Lung (tissue), 11 donors: ENCODE measurements at regions not wholly inside any gene's neighbourhood (a gene's known extent, or its start where the extent isn't known, plus 50 kb on each side); places are given as distances from the start of the nearest gene placed in this dataset.

Experiments
- ATAC-seq: fragments of 200-7000 bp; cut with Tn5 transposase; one replicate; pipeline ENCODE4 v1.9.1; 2020; ENCODE audit warnings: moderate number of reproducible peaks; ENCODE audit not compliant: insufficient read depth, low FRiP score
- DNase-seq, 3 donors: peaks; one replicate each; pipeline ENCODE4 v3.0.0-alpha.2; 2013 to 2017
- H3K27ac ChIP-seq, 2 donors: one replicate each; pipeline ENCODE4 v1.5.1; 2013; ENCODE audit warnings: mild to moderate bottlenecking in 2 of 2, moderate library complexity in 2 of 2, control low read depth in 1 of 2, inconsistent platforms in 1 of 2, low read depth in 1 of 2, low read length in 1 of 2
- H3K27me3 ChIP-seq, 3 donors: one replicate each; pipeline ENCODE4 v1.5.1; 2013; ENCODE audit warnings: low read length in 2 of 3; ENCODE audit not compliant: control insufficient read depth in 3 of 3, insufficient read depth in 3 of 3
- H3K36me3 ChIP-seq, 4 donors: one replicate each; pipeline ENCODE4 v1.5.1; 2013; ENCODE audit warnings: low read length in 4 of 4, mild to moderate bottlenecking in 1 of 4, moderate library complexity in 1 of 4; ENCODE audit not compliant: control insufficient read depth in 4 of 4, insufficient read depth in 4 of 4
- H3K4me1 ChIP-seq, 5 donors: one replicate each; pipeline ENCODE4 v1.5.1; 2013; ENCODE audit warnings: low read length in 5 of 5, mild to moderate bottlenecking in 2 of 5, moderate library complexity in 1 of 5; ENCODE audit not compliant: control insufficient read depth in 5 of 5, insufficient read depth in 5 of 5
- H3K4me3 ChIP-seq: one replicate; pipeline ENCODE4 v1.5.1; 2013; ENCODE audit warnings: mild to moderate bottlenecking, control low read depth, moderate library complexity
- H3K9ac ChIP-seq, 2 donors: one replicate each; pipeline ENCODE4 v1.5.1; 2013; ENCODE audit warnings: low read length in 2 of 2, control low read depth in 1 of 2; ENCODE audit not compliant: insufficient read depth in 1 of 2
- H3K9me3 ChIP-seq, 4 donors: one replicate each; pipeline ENCODE4 v1.5.1; 2013; ENCODE audit warnings: low read length in 3 of 4, mild to moderate bottlenecking in 1 of 4, moderate library complexity in 1 of 4; ENCODE audit not compliant: control insufficient read depth in 4 of 4, insufficient read depth in 3 of 4
- WGBS, 2 donors: extraction: QIAGEN DNeasy Blood & Tissue Kit; methylation state at CpG; one replicate each; pipeline ENCODE4 v1.1.7; 2013; 5-methylcytosine and 5-hydroxymethylcytosine counted together
- TF ChIP-seq, protein P1 (sequence below): IDR thresholded peaks from 2 replicates; pipeline ENCODE4 v1.5.1; 2012; ENCODE audit warnings: mild to moderate bottlenecking; ENCODE audit errors: control extremely low read depth, extremely low read depth
- donor health status: control.
- donor health status: control.
- donor health status: Bipolar disorder and iron deficiency.
- donor health status: healthy.
- donor health status: DM: yes; HTN: yes; CAD: no.

DNA sequence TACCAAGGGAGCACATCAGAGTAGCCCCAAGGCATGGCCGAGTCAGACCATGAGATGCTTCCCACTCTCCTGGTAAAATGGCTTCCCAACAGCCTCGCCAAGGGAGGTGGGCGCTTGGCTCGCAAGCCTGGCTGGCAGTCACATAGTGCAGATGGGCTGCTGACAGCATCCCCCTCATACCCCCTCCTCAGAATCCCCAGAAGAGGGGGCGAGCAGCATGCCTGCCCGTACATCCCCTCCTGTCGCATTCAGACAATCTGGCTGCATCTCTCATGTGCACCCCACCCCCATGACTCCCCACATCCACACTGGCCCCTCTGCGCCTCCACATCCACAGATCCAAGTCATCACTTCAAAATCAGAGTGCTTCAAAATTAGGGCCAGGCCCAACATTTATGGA, 54.0 kb upstream of the CES5A start:
- H3K4me1 ChIP-seq = no peaks in the 10 kb centered on the region
- 90 to 92% methylated on average over 8 of the region's 8 CpGs for WGBS, 2 donors
- no peak overlapping the region for H3K4me3 ChIP-seq
- TF ChIP-seq, protein P1, sequence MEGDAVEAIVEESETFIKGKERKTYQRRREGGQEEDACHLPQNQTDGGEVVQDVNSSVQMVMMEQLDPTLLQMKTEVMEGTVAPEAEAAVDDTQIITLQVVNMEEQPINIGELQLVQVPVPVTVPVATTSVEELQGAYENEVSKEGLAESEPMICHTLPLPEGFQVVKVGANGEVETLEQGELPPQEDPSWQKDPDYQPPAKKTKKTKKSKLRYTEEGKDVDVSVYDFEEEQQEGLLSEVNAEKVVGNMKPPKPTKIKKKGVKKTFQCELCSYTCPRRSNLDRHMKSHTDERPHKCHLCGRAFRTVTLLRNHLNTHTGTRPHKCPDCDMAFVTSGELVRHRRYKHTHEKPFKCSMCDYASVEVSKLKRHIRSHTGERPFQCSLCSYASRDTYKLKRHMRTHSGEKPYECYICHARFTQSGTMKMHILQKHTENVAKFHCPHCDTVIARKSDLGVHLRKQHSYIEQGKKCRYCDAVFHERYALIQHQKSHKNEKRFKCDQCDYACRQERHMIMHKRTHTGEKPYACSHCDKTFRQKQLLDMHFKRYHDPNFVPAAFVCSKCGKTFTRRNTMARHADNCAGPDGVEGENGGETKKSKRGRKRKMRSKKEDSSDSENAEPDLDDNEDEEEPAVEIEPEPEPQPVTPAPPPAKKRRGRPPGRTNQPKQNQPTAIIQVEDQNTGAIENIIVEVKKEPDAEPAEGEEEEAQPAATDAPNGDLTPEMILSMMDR = no peak
- H3K9me3 ChIP-seq = peaks cover 0 to 4% (median 1%) of the 10 kb centered on the region in 4 donors
- no peak overlapping the region for H3K27ac ChIP-seq
- DNase-seq = no peak
- no peaks in the 10 kb centered on the region for H3K36me3 ChIP-seq
- ATAC-seq = no peak
- H3K9ac ChIP-seq = no peak overlapping the region
- H3K27me3 ChIP-seq = no peaks in the 10 kb centered on the region

DNA sequence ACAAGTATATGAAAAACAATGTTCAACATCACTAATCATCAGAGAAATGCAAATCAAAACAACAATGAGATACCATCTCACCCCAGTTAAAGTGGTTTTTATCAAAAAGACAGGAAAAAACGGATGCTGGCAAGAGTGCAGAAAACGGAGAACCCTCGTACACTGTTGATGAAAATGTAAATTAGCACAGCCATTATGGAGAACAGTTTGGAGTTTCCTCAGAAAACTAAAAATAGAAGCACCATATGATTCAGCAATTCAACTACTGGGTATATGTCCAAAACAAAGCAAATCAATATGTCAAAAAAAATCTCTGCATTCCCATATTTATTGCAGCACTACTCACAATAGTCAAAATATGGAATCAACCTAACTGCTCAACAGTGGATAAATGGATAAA, 50.1 kb upstream of the CES5A start:
- Histone ChIP-seq H3K4me3 (no peak overlapping the region), H3K9ac (no peak overlapping the region), H3K4me1 (no peaks in the 10 kb centered on the region), H3K36me3 (no peaks in the 10 kb centered on the region), H3K27ac (no peak overlapping the region), H3K27me3 (no peaks in the 10 kb centered on the region), H3K9me3 (peaks cover 0 to 4% (median 2%) of the 10 kb centered on the region in 4 donors)
- ATAC-seq (no peak), DNase-seq (no peak)
- TF ChIP-seq, protein P1 = no peak
- 41 to 45% methylated on average over 3 of the region's 3 CpGs for WGBS, 2 donors
